HAP-1 (cell line): ENCODE measurements at regions not wholly inside any gene's neighbourhood (a gene's known extent, or its start where the extent isn't known, plus 50 kb on each side); places are given as distances from the start of the nearest gene placed in this dataset.
"Not testable (repeated sequence)": the region's sequence is repeated elsewhere in the genome, so short reads cannot be mapped to it uniquely, and the experiment has no call there.

Experiments used
- DNase-seq, 2 experiments: peaks; one replicate each; pipeline ENCODE4 v3.0.0-alpha.2; 2016 to 2020; ENCODE audit warnings: low spot score in 2 of 2
- H3K27me3 ChIP-seq: fragments of 250-450 bp; sonication (Bioruptor Pico); 2 replicates; pipeline ENCODE4 v1.5.1; 2020; ENCODE audit warnings: low read depth, mild to moderate bottlenecking, moderate library complexity
- H3K36me3 ChIP-seq: fragments of 250-450 bp; sonication (Bioruptor Pico); replicated peaks from 2 replicates; pipeline ENCODE4 v1.5.1; 2020; ENCODE audit warnings: mild to moderate bottlenecking
- H3K4me1 ChIP-seq: fragments of 250-450 bp; sonication (Bioruptor Pico); 2 replicates; pipeline ENCODE4 v1.5.1; 2020; ENCODE audit warnings: mild to moderate bottlenecking
- H3K4me3 ChIP-seq: fragments of 250-450 bp; sonication (Bioruptor Pico); 2 replicates; pipeline ENCODE4 v1.5.1; 2020; ENCODE audit warnings: mild to moderate bottlenecking, moderate library complexity
- H3K9me3 ChIP-seq: fragments of 250-450 bp; sonication (Bioruptor Pico); 2 replicates; pipeline ENCODE4 v1.5.1; 2020; ENCODE audit warnings: mild to moderate bottlenecking, moderate library complexity
- in situ Hi-C: fragments of 300-500 bp; cut with MboI; formaldehyde crosslinking; loops from 3 replicates; pipeline ENCODE4 v1.14.3; 2020; ENCODE audit warnings: low sequenced_read_pairs, inconsistent platforms, mixed read lengths

- H3K36me3 ChIP-seq, DNase-seq, H3K27me3 ChIP-seq, H3K4me3 ChIP-seq, H3K4me1 ChIP-seq, in situ Hi-C loops, H3K9me3 ChIP-seq: not testable (repeated sequence)
These were observed 181.2 kb downstream of the ZNF92 start for GRCh38 chr7:65554553-65555476.

DNA sequence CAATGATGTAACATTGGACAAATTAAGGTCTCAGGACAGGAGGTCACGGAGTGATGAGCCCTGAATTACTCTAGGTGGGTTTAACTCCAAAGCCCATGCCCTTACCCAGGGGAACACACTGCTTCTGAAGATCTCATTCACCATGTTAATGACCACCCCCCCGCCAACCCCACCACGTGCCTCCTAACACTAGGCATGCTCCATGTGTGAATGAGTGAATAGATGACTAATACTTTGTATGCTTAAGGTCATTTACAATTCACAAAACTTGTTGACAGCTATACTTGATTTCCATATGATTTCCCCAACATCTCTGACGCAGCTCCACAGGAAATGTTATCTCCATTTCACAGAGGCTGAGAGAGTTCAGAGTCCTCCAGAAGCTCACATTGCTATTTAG is 184.9 kb downstream of the ZNF92 start:
- peak; percentile 12 to 54 for DNase-seq
- H3K4me3 ChIP-seq, in situ Hi-C loops: not testable (repeated sequence)

GRCh38 chr7:65561786-65562372 is 188.2 kb downstream of the ZNF92 start:
- H3K36me3 ChIP-seq, H3K9me3 ChIP-seq, H3K27me3 ChIP-seq, H3K4me3 ChIP-seq, DNase-seq, in situ Hi-C loops, H3K4me1 ChIP-seq: not testable (repeated sequence)

More for the DNA sequence above, 184.9 kb downstream of the ZNF92 start:
- not testable (repeated sequence) for H3K4me1 ChIP-seq, H3K9me3 ChIP-seq, H3K27me3 ChIP-seq, H3K36me3 ChIP-seq

GRCh38 chr7:65562522-65562921 is 188.9 kb downstream of the ZNF92 start:
- H3K36me3 ChIP-seq, in situ Hi-C loops, H3K4me1 ChIP-seq, H3K9me3 ChIP-seq, H3K4me3 ChIP-seq, H3K27me3 ChIP-seq: not testable (repeated sequence)
- DNase-seq, result peak in 1 of 2 experiments; percentile 66

GRCh38 chr7:65563333-65563732 is 189.7 kb downstream of the ZNF92 start:
- H3K9me3 ChIP-seq, H3K4me3 ChIP-seq, in situ Hi-C loops: not testable (repeated sequence)

GRCh38 chr7:65568226-65568625 is 194.6 kb downstream of the ZNF92 start:
- H3K9me3 ChIP-seq, H3K36me3 ChIP-seq, DNase-seq, H3K4me3 ChIP-seq, in situ Hi-C loops, H3K27me3 ChIP-seq, H3K4me1 ChIP-seq: not testable (repeated sequence)

More at GRCh38 chr7:65563333-65563732, 189.7 kb downstream of the ZNF92 start:
- not testable (repeated sequence) for H3K27me3 ChIP-seq, H3K36me3 ChIP-seq, DNase-seq, H3K4me1 ChIP-seq

- H3K36me3 ChIP-seq, H3K4me1 ChIP-seq, H3K27me3 ChIP-seq, DNase-seq, H3K9me3 ChIP-seq, in situ Hi-C loops, H3K4me3 ChIP-seq: not testable (repeated sequence)
These were observed 197.3 kb downstream of the ZNF92 start for GRCh38 chr7:65570990-65571389.

- H3K27me3 ChIP-seq, H3K9me3 ChIP-seq, H3K36me3 ChIP-seq, H3K4me1 ChIP-seq, H3K4me3 ChIP-seq, in situ Hi-C loops: not testable (repeated sequence)
- DNase-seq, result peak in 1 of 2 experiments; percentile 10
These were observed 198.9 kb downstream of the ZNF92 start for GRCh38 chr7:65572581-65572980.

DNA sequence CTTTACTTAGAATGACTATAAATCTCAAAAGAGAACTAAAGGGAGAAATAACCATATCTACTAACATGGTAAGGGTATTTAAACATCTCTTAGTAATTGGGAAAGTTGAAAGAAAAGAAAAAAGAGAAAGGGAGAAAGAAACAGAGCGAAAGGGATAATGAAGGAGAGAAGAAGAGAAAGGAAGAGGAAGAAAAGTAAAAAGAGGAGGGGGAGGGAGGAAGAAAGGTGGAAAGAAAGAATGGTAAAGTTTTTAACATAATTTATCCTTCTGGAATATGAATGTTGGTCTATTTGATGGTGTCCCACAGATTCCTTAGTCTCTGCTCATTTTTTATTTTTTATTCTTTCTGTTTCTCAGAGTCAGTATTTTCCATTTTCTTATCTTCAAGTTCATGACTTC is 202.7 kb downstream of the ZNF92 start:
- H3K4me1 ChIP-seq, H3K9me3 ChIP-seq, in situ Hi-C loops, DNase-seq, H3K36me3 ChIP-seq, H3K4me3 ChIP-seq, H3K27me3 ChIP-seq: not testable (repeated sequence)

DNA sequence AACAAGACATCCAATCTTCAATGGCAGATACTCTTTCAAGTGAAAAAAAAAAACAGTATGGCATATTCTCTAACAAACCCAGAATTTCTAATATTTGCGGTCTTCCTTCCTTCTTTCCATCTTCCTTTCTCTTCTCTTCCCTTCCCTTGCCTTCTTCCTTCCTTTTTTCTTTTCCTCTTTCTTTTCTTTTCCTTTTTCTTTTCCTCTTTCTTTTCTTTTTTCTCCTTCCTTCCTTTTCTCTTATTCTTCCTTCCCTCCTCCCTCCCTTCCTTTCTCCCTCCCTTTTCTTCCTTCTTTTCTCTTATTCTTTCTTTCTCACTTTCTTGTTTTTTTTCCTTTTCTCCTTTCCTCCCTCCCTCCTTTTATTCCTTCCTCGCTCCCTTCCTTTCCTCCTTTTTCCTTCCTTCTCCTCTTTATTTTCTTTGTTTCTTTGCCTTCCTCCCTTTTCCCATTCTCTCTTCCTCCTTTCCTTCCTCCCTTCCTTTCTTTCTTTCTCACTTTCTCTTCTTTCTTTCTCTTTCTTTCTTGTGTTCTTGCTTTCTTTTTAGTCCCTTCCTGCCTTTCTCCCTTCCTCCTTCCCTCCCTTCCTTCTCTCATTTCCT is 209.0 kb downstream of the ZNF92 start:
- H3K9me3 ChIP-seq, H3K4me1 ChIP-seq, H3K27me3 ChIP-seq, in situ Hi-C loops, H3K4me3 ChIP-seq, H3K36me3 ChIP-seq, DNase-seq: not testable (repeated sequence)

- H3K36me3 ChIP-seq, DNase-seq, H3K4me3 ChIP-seq, in situ Hi-C loops, H3K9me3 ChIP-seq, H3K4me1 ChIP-seq: not testable (repeated sequence)
- H3K27me3 ChIP-seq, result peaks cover 38% of the 10 kb centered on the region
These were observed 228.8 kb downstream of the ZNF92 start for GRCh38 chr7:65602495-65602894.

DNA sequence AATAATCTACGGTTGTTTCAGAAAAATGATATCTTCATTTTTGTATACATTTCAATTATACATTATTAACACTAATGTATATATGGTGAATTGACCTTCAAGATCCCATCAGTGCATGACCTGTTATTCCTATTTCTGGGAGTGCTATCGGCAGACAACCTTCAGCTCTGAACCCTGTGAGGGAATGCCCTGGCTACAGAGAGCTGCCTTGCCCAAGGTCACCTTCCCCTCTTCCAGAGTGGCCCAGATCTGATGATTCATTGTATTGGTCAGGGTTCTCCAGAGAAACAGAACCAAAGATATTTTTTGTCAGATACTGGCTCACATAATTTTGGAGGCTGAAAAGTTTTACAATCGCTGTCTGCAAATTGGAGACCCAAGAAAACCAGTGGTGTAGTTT is 235.5 kb downstream of the ZNF92 start:
- no peak for DNase-seq
- Histone ChIP-seq H3K9me3 (0 out of 2 replicates have a peak, but pooled peaks cover 2% of the 10 kb centered on the region), H3K27me3 (peaks cover 30% of the 10 kb centered on the region), H3K4me3 (no peak overlapping the region), H3K4me1 (no peaks in the 10 kb centered on the region), H3K36me3 (no peaks in the 10 kb centered on the region)
- in situ Hi-C loops, result no loop called here

GRCh38 chr7:65613644-65614289 is 240.1 kb downstream of the ZNF92 start:
- H3K9me3 ChIP-seq, H3K36me3 ChIP-seq, H3K4me1 ChIP-seq, DNase-seq, in situ Hi-C loops, H3K4me3 ChIP-seq: not testable (repeated sequence)
- peaks cover 20% of the 10 kb centered on the region for H3K27me3 ChIP-seq

DNA sequence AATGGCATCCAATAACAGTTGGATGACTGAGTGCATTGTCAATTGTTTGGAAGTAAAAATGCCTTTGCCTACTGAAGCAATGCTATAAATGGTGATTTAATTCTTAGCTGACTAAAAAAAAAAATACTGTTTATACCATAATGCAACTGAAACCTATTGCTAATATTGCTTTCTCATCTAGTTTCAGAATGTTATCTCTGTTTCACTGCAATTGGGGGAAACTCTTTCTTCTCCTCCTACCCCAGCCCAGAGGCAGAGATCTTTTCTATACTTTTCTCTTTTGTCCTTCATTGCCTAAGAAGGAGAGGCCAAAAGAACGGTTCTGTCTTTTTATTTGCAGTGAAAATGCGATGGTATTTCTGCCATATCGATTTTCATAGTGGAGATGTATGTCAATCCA is 242.5 kb downstream of the ZNF92 start:
- H3K27me3 ChIP-seq, result peaks cover 32% of the 10 kb centered on the region
- H3K36me3 ChIP-seq, H3K4me3 ChIP-seq, H3K9me3 ChIP-seq, H3K4me1 ChIP-seq, in situ Hi-C loops, DNase-seq: not testable (repeated sequence)
